HG02798 (cell line): ENCODE measurements at regions not wholly inside any gene's neighbourhood (a gene's known extent, or its start where the extent isn't known, plus 50 kb on each side); places are given as distances from the start of the nearest gene placed in this dataset.
"Not testable (repeated sequence)": the region's sequence is repeated elsewhere in the genome, so short reads cannot be mapped to it uniquely, and the experiment has no call there.

ENCODE experiments used
- ATAC-seq: cut with Tn5 transposase; IDR thresholded peaks from one replicate; pipeline ENCODE4 v1.9.1; 2021; ENCODE audit warnings: mild to moderate bottlenecking; ENCODE audit not compliant: unreplicated experiment, poor library complexity

DNA sequence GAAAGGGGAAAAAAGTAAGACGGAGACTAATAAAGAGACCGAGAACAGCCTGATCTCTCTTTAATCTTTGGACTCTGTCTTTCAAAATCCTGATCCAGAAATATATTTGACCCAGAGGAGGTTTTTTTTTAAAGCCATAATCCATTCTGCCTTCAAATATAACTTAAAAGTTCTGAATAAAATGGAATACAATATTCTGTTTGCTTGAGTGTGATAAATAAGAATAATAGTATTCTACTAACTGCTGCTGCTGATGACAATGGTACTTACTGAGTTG, 1196.0 kb downstream of the GALC start:
- ATAC-seq, result no peak

DNA sequence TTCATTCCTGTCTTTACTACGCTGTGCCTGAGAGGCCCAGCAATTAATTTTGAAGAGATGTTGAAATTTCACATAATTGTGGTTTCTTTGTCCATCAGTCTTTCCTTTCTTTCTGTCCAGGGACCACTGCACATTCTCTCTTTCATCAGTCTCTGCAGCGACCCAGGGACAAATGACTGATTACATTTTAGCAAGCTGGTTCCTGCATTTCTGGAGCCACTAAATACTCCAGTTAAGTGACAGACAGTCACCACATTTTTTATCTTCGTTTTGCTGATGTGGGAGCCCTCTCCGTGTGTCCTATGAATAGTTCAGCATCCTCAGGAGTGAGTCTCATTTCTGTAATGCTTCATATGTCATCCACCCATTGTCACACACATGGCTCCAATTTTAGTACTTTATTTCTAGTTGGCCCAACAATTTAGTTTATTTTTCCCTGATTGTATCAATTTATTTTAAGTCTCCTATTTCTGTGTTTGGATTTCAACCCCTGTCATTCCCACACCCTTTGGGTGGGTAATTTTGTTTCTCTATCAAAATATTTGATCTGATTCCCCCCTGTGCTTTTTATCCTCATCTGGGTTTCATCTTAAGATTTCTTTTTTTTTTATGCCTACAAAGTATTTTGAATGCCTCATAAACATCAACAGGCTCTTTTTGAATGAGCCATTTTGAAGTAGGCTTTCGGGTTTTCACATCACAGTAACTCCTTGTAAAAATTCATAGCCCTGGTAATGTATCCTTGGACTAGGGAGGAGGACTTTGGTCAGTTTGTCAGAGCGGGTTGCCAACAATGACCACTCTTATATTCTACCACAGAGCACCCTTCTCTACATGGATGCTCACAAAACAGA, 1196.5 kb downstream of the GALC start:
- ATAC-seq, result no peak

DNA sequence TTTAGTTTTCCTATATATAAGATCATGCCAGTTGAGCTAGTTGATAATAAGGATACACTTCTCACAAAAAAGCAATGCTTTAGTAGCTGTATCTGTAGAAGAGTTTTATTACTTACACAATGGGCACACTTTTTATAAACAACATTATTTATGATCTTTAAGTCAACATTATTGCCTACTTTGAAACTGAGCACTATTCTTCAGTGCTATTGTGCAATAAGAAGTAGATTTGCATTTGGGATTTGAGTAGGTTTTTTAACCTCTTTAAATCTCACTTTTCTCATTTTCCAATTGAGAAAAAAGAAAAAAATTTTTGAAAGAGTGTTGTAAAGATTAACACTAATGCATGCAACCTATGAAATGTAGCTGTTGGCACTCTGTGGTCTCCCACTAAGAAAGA, 1198.3 kb downstream of the GALC start:
- ATAC-seq, result no peak

DNA sequence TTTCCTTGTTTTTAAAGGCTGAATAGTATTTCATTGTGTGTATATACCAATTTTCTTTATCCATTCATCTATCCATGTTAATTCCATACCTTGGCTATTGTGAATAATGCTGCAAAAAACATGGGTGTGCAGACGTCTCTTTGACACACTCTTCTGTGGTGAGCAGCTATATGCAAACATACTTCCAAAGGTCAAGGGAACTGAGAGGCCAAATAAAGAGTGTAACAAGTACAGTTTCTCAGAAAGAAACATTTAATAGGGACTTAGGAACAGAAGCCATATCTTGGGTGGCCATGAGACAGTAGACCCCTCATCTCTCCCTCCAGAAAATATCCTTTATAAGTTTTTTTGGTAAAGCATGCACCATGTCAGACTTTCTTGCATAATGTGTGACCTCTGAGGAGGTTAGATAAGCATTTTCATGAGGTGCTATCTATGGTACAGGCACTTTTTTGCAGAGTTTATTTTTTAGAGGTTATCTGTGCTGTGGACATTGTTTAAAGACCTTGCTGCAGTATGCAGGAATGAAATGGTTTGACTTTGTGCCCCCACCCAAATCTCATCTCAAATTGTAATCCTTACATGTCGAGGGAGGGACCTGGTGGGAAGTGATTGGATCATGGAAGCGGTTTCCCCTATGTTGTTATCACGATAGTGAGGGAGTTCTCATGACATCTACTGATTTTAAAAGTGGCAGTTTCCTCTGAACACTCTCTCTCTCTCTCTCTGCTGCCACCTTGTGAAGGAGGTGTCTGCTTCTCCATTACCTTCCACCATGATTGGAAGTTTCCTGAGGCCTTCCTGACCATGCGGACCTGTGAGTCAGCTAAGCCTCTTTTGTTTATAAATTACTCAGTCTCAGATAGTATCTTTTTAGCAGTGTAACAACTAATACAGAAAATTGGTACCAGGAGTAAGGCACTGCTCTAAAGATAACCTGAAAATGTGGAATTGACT, 1202.3 kb downstream of the GALC start:
- ATAC-seq, result no peak

DNA sequence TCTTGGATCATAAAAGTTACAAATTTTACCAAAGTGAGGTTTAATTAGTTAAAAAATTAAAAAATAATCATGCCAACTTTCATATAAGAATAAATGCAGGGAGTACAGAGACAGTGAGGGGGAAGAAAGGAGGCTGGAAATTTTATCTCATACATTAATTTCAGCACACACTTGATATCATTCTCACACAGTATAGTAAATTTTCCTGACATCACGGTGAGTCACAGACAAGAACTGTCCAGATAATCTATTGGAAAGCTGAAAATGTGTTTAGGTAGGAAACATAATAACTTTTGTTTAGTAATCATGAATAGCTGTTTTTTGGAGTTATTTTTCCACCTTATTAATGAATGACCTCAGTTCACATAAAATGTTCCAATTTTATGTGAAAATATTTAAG, 1204.8 kb downstream of the GALC start:
- ATAC-seq, result no peak

DNA sequence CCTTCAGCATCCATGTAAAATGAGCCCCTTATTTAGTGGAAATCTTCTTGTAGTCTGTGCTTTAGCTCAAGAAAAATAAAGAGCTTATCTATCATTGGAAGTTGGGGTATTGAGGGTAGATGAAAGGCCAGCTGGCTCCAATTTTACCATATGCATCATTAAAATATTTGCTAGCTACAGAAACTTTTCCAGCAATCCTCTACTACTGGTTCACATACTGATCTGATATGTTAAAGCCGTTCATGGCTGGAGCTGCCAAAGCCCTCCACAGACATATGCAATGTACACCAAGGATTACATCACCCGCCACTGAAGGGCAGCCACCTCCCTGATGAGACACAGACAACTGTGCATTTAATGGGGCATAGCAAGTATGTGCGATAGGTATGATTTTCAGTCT, 1205.3 kb downstream of the GALC start:
- no peak for ATAC-seq

DNA sequence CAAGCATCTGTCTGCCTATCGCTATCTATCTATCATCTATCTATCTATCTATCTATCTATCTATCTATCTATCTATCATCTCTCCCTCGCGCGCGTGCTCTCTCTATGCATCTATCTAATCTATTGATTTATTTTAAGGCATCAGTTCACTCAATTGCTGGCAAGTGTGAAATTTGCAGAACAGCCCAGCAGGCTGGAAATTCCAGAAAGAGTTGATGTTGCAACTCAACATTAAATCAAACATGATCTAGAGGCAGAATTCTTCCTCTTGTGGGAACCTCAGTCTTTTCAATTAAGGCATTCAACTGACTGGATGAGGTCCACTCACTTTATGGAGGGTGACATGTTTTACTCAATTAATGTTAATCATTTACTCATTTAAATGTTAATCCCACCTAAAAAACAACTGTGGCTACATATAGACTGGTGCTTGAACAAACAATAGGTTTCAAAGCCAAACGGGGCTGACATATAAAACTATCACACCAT, 1210.8 kb downstream of the GALC start:
- ATAC-seq, result no peak

DNA sequence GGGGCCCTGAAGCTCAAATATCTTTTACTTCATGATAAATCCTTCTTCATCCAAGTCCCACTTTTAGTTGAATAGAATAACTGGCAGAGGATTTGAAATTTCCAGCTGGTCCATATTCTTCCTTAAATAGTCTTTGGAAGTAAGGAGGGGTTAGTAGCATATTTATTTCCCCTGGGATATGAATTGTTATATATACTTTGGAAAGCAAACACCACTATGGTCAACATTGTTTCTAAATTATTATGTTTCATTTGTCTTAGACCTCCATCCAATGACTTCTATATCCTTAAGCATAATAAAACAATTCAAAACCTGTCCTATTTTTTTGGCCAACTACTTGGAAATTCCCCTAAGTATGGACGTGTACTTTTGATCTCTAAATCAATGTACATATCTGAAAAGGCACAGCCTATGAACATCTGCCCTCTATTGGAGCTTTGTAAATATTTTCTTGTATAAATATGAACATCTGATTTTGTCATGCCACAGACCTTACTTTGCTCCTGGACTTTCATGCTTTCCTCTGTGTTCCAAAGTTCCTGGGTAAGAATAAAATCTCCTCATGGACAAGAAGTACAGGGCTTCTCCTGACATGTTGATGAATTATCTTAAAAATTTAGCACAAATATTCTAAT, 1212.0 kb downstream of the GALC start:
- ATAC-seq, result no peak

DNA sequence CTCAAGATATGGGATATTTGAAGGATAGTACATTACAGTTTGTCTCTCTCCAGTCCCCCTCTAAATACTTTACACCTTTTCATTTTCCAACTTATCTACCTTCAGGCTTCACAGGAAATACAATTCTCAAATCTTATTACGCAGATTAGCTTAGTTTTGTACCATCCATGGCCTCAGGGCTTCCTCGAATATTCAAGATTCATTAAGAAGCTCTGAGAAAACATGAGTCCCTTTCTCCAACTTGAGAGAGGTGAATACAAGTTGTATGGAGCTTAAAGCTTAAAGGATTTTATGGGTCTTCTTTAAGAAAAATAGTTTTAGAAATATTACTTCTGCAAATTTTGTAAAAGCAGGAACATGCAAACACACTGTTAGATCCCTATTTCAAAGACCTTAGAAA, 1212.5 kb downstream of the GALC start:
- no peak for ATAC-seq

DNA sequence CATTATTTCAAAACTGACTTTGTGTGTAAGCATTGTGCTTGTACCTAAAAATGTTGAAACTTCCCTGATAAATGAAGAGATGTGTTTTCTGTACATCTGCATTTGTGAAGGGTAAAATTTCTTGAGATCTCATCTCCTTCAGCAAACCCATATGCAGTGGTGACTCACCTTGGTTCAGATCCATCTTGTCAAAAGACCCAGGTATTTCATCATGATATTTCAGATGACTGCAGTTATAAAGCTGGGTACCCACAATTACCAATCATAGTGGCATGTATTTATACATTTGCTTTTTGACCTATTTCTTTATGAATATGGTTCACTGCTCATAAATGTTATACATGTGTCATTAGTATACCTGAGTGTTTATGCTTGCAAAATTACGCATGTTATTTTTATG, 1213.6 kb downstream of the GALC start:
- no peak for ATAC-seq

DNA sequence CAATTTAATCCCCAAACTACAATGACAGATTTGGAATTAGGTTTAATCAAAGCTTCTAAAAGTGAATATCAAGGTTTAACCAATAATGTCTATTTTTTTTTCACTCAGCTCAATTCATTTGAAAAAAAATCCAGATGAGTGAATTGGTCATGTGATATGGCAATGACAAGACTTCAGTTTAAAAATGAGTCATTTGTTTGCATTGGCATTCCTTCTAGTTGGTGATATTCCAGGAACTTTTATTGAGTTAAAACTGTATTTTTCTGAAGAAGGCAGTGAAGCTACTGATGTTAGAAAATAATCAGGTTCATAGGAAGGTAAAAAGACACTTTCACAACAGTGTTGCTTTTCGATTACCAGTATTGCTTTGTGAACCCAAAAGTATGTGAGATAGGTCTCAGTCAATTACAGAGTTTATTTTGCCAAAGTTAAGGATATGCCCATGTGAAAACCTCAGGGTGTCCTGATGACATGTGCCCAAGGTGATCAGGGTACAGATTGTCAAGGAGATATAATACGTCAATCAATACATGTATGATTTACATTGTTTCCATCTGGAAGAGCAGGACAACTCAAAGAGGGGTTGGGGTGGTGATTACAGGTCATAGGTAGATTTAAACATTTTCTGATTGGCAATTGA, 1214.9 kb downstream of the GALC start:
- ATAC-seq, result no peak

DNA sequence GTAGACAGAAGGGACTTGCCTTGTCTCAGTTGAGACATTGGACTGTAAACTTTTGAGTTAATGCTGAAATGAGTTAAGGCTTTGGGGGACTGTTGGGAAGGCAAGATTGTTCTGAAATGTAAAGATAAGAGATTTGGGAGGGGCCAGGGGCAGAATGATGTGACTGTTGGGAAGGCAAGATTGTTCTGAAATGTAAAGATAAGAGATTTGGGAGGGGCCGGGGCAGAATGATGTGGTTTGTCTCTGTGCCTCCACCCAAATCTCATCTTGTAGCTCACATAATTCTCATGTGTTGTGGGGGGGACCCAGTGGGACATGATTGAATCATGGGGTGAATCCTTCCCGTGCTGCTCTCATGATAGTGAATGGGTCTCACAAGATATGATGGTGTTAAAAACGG, 1217.1 kb downstream of the GALC start:
- ATAC-seq, result not testable (repeated sequence)

DNA sequence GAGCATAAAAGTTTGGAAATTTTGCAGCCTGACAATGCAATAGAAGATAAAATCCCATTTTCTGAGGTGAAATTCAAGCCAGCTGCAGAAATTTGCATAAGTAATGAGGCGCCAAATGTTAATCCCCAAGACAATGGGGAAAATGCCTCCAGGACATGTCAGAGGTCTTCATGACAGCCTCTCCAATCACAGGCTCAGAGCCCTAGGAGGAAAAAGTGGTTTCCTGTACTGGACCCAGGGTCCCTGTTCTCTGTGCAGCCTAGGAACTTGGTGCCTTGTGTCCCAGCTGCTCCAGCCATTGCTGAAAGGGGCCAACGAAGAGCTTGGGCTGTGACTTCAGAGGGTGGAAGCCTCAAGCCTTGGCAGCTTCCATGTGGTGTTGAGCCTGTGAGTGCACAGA, 1218.1 kb downstream of the GALC start:
- no peak for ATAC-seq

DNA sequence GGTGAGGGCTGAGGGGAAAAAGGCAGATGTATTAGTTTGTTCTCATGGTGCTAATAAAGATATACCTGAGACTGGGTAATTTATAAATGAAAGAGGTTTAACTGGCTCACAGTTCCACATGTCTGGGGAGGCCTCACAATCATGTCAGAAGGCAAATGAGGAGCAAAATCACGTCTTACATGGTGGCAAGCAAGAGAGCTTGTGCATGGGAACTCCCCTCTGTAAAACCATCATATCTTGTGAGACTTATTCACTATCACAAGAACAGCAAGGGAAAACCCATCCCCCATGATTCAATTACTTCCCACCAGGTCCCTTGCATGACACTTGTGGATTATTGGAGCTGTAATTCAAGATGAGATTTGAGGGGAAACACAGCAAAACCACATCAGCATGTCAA, 1220.9 kb downstream of the GALC start:
- no peak for ATAC-seq

DNA sequence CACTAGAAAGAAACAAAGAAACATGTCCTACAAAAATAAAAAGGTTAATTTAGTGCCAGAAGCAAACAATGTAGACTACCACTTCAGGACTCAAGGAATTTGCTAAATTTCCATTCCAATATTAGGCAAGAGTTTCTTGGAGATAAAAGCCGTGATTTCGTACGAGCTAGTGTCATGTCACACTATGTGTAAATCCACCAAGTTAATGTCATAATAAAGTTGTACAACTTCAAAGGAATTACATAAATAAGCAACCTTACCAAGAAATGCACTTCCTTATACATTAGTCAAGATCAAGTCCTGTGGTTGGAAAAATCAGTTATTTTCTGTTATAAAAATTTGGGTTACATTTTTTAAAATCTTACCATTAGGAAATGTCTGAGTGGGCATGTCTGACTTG, 1222.8 kb downstream of the GALC start:
- ATAC-seq, result no peak

DNA sequence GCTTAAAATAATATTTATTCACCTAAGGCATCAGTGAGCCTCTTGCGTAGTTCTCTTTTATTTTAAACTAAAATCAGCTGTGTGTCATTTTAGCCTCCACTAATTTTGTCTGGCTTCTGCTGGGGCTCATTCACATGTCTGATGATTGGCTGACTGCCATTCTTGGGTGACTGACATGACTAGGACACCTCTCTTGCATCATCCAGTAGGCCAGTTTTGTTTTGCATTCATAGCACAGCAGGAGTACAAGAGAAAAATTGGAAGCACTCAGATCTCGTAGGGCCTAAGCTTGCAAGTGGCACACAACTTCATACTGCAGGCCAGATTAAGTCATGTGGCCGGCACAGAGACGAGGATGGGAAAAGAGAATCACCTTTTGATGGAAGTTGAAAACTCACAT, 1226.5 kb downstream of the GALC start:
- ATAC-seq, result no peak

DNA sequence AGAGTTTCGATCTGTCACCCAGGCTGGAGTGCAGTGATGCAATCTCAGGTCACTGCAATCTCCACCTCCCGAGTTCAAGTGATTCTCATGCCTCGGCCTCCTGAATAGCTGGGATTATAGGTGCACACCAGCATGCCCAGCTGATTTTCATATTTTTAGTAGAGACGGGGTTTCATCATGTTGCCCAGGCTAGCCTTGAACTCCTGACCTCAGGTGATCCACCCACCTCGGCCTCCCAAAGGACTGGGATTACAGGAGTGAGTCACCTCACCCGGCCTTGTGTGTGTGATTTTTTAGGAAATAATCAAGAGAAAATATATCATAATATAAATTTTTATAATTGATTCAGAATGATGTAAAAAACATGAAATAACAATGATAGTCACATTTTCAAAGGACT, 1231.4 kb downstream of the GALC start:
- ATAC-seq, result no peak

DNA sequence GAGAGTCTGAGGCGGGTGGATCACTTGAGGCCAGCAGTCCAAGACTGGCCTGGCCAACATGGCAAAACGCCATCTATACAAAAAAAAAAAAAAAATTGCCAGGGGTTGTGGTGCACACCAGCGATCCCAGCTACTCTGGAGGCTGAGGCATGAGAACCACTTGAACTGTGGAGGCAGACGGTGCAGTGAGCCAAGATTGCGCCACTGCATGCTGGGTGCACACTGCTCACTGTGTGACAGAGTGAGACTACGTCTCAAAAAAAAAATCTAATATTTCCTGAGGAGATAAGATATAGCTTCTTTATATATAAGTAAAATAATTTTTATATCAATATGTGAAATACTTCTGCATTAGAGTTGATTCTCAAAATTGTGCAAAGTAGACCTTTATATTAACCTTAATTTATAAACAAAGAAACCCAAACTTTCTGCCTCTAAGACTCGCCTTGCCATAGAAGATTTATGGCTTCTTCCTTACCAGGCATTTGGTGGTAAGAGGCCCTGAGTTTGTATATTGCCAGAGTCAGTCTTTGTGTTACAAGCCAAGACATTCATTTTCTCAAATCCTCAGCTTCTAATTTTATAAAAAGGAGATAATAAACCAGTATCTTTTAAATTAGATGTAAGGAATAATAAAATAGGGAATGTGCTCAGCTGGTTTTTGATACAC, 1226.7 kb downstream of the FLRT2 start:
- ATAC-seq, result no peak

DNA sequence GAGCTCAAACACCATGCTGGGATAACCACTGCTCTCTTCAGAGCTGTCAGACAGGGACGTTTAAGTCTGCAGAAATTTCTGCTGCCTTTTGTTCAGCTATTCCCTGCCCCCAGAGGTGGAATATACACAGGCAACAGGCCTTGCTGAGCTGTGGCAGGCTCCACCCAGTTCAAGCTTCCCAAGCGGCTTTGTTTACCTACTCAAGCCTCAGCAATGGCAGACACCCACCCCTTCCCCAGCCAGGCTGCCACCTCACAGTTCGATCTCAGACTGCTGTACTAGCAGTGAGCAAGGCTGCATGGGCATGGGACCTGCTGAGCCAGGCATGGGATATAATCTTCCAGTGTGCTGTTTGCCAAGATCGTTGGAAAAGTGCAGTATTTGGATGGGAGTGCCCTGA, 1220.5 kb downstream of the FLRT2 start:
- ATAC-seq, result not testable (repeated sequence)

DNA sequence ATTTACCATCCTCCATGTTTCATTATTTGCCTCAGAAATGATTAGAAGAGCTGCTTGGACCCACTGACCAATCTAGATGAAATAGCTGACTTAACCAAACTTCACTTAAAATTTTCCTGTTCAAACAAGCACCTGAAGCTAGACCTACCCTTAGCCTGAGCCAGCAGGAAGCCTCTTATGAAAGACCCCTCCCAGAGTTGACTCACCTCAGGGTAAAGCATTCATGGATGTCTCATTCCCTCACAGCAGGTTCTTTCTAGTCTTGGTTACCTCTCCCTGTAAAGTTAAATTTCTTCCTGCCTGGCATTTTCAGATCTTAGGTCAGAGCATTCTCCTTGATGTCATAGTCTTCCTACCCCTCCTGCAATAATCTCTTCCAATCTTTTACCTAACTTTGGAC, 1209.8 kb downstream of the FLRT2 start:
- ATAC-seq, result no peak
